ENCODE measurements at regions not wholly inside any gene's neighbourhood (a gene's known extent, or its start where the extent isn't known, plus 50 kb on each side); places are given as distances from the start of the nearest gene placed in this dataset.
"Not testable (repeated sequence)": the region's sequence is repeated elsewhere in the genome, so short reads cannot be mapped to it uniquely, and the experiment has no call there.

GRCh38 chr2:16203069-16203468 lies 262.7 kb downstream of the MYCN start:
- no peak for TF ChIP-seq CTCF (IDR thresholded peaks at IDR 0.05; ENCODE audit: insufficient read depth, low read length)
- no peak overlapping the region for H3K4me3 ChIP-seq (ENCODE audit: low read depth, low read length)
- no peak for DNase-seq (ENCODE audit: low read depth)

- TF ChIP-seq CTCF (IDR thresholded peaks at IDR 0.05; ENCODE audit: insufficient read depth, low read length) = no peak
- DNase-seq (ENCODE audit: low read depth) = no peak
These were observed 262.1 kb downstream of the MYCN start for GRCh38 chr2:16202266-16203020.

GRCh38 chr2:16201848-16202247 lies 261.5 kb downstream of the MYCN start:
- TF ChIP-seq CTCF (IDR thresholded peaks at IDR 0.05; ENCODE audit: insufficient read depth, low read length) = no peak
- DNase-seq (ENCODE audit: low read depth) = no peak
- H3K4me3 ChIP-seq (ENCODE audit: low read depth, low read length) = no peak overlapping the region

More at GRCh38 chr2:16202266-16203020, 262.1 kb downstream of the MYCN start:
- H3K4me3 ChIP-seq (ENCODE audit: low read depth, low read length) = no peak overlapping the region

- H3K4me3 ChIP-seq (ENCODE audit: low read depth, low read length) = no peak overlapping the region
- no peak for DNase-seq (ENCODE audit: low read depth)
- TF ChIP-seq CTCF (IDR thresholded peaks at IDR 0.05; ENCODE audit: insufficient read depth, low read length) = no peak
These were observed 260.3 kb downstream of the MYCN start for GRCh38 chr2:16200554-16201193.

GRCh38 chr2:16199882-16200553 lies 259.7 kb downstream of the MYCN start:
- H3K4me3 ChIP-seq (ENCODE audit: low read depth, low read length) = no peak overlapping the region
- DNase-seq (ENCODE audit: low read depth) = no peak
- no peak for TF ChIP-seq CTCF (IDR thresholded peaks at IDR 0.05; ENCODE audit: insufficient read depth, low read length)

- DNase-seq (ENCODE audit: low read depth); H3K4me3 ChIP-seq (ENCODE audit: low read depth, low read length): not testable (repeated sequence)
These were observed 258.9 kb downstream of the MYCN start for GRCh38 chr2:16199241-16199640.

All from fibroblast of the aortic adventitia (primary cell).